Mesothelial cell of epicardium (in vitro differentiated cells): ENCODE measurements at regions not wholly inside any gene's neighbourhood (a gene's known extent, or its start where the extent isn't known, plus 50 kb on each side); places are given as distances from the start of the nearest gene placed in this dataset.

Experiments
- DNase-seq, 2 experiments: peaks; one replicate each; pipeline ENCODE4 v3.0.0; 2021; ENCODE audit warnings: low spot score in 2 of 2; ENCODE audit not compliant: unreplicated experiment in 2 of 2
- H3K27ac Mint-ChIP-seq: 2 replicates; pipeline ENCODE4 v1.8.0; 2021; ENCODE audit warnings: mixed read lengths
- H3K27me3 Mint-ChIP-seq: 2 replicates; pipeline ENCODE4 v1.8.0; 2021; ENCODE audit warnings: low read depth, mixed read lengths
- H3K36me3 Mint-ChIP-seq: 2 replicates; pipeline ENCODE4 v1.8.0; 2021; ENCODE audit warnings: mixed read lengths
- H3K4me1 Mint-ChIP-seq: 2 replicates; pipeline ENCODE4 v1.8.0; 2021; ENCODE audit warnings: mixed read lengths
- H3K4me3 Mint-ChIP-seq: 2 replicates; pipeline ENCODE4 v1.8.0; 2021; ENCODE audit warnings: mild to moderate bottlenecking, moderate library complexity, mixed read lengths
- H3K9me3 Mint-ChIP-seq: 2 replicates; pipeline ENCODE4 v1.8.0; 2021; ENCODE audit warnings: mixed read lengths
- TF ChIP-seq, protein P1 (sequence below): fragments of 200-600 bp; sonication (generic); IDR thresholded peaks from one replicate; pipeline ENCODE4 v1.5.0; 2021; ENCODE audit warnings: antibody characterized with exemption; ENCODE audit not compliant: unreplicated experiment

DNA sequence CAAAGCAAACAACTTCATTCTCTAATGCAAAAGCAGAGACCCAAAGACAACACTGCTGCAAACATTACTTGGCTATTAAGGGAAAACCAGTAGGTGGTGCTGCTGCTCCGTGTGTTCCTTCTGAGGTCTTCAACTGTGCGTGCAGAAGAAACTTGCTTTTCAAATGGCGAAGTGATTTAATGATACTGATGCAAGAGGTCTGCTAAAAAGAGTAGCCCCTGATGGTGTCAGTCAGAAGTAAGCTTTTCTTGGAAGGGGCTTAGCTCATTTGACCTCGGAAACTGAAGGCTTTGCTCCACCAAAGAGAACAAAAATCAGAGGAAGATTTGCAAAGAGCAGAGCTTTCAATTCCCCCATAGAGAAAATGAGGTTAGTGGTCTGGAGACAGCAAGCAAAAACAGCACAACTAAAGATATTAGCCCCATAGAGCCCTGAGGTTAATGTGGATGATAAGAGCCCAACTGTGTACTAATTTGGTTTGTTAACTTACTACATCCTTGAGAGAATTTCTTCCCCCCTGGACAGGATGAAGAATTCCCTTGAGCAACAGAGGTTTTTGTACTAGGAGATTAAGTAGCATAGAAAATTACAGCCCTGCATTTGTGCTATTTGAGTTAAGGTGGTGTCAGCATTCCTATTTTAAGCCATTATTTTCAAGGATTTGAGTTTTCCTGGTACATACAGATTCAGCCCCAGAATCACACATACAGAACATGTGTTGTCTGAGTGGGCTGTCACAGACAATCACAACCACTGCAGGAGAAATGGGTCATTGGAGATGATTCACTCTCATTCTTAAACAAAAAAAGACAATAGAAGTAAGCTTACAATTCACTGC, 153.2 kb upstream of the C9orf72 start:
- DNase-seq = peak in 1 of 2 experiments; percentile 77
- TF ChIP-seq, protein P1, sequence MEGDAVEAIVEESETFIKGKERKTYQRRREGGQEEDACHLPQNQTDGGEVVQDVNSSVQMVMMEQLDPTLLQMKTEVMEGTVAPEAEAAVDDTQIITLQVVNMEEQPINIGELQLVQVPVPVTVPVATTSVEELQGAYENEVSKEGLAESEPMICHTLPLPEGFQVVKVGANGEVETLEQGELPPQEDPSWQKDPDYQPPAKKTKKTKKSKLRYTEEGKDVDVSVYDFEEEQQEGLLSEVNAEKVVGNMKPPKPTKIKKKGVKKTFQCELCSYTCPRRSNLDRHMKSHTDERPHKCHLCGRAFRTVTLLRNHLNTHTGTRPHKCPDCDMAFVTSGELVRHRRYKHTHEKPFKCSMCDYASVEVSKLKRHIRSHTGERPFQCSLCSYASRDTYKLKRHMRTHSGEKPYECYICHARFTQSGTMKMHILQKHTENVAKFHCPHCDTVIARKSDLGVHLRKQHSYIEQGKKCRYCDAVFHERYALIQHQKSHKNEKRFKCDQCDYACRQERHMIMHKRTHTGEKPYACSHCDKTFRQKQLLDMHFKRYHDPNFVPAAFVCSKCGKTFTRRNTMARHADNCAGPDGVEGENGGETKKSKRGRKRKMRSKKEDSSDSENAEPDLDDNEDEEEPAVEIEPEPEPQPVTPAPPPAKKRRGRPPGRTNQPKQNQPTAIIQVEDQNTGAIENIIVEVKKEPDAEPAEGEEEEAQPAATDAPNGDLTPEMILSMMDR = peak; percentile 75
- no peak overlapping the region for H3K27ac Mint-ChIP-seq
- no peaks in the 10 kb centered on the region for H3K9me3 Mint-ChIP-seq
- H3K36me3 Mint-ChIP-seq = no peaks in the 10 kb centered on the region
- peaks cover 12% of the 10 kb centered on the region for H3K4me1 Mint-ChIP-seq
- peaks cover 2% of the 10 kb centered on the region for H3K27me3 Mint-ChIP-seq
- H3K4me3 Mint-ChIP-seq = peak overlapping the region; percentile 44

DNA sequence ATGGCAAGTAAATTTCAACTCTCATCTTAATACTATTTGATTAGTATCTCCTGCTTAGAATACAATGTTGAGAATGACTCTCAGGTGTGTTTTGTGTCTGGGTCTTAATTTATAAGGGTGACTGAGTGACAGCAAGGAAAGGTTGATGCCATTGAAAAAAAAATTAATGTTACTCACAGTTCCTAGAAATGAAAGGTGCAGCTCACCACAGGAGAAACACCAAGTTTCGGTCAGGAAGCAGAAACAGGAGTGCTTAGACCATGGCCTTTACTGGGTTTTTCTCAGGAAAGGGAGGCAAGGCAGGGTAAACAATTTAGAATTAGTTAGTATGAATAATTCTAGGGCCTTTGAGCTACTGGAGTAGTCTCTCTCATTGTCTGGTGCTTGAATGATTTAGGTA, 159.2 kb upstream of the C9orf72 start:
- no peak for DNase-seq
- peaks cover 26% of the 10 kb centered on the region for H3K9me3 Mint-ChIP-seq
- H3K27me3 Mint-ChIP-seq = peaks cover 2% of the 10 kb centered on the region
- H3K4me3 Mint-ChIP-seq = no peak overlapping the region
- H3K27ac Mint-ChIP-seq = no peak overlapping the region
- no peaks in the 10 kb centered on the region for H3K36me3 Mint-ChIP-seq
- TF ChIP-seq, protein P1 = no peak
- no peaks in the 10 kb centered on the region for H3K4me1 Mint-ChIP-seq

DNA sequence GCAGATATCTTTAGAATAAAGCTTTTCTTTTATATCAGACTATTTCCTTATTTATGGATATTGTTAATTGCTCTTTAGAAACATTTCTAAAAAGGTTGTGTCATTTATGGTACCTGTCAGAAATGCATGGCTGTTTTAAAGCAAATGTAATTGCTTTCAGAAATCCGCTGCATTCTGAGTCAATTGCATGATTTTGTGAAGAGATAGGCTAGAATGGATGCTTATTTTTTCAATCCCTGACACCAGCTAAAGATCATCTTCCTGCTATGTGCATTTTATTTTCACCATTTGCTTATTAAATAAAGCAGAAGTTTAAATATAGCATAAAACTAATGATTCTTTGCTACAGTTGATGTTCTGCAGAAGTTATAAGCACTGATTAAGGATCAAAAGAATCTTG, 170.2 kb upstream of the C9orf72 start:
- Mint-ChIP-seq H3K27me3 (no peaks in the 10 kb centered on the region), H3K4me3 (no peak overlapping the region), H3K36me3 (peaks cover 11% of the 10 kb centered on the region), H3K9me3 (peaks cover 21% of the 10 kb centered on the region), H3K4me1 (peaks cover 7% of the 10 kb centered on the region), H3K27ac (no peak overlapping the region)
- DNase-seq = no peak
- TF ChIP-seq, protein P1 = no peak

DNA sequence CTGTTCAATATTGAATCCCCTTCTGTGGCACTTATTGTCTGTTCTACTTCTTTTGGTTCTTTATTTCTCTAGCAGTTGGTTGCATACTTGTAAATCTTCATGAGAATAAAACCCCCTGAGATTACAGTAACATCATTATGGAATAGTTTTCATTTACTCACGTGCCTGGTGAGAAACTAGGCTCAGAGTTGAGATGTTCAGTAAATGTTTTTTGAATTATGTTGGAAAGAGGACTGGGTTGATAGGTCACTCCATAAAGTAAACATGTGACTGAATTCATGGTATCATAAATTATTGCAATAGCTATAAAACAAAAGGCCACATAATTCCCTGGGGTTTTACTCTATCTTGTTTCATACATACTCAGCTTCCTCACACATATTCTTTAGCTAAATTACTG, 174.2 kb upstream of the C9orf72 start:
- Mint-ChIP-seq H3K36me3 (no peaks in the 10 kb centered on the region), H3K27ac (no peak overlapping the region), H3K4me1 (peaks cover 7% of the 10 kb centered on the region), H3K4me3 (no peak overlapping the region), H3K27me3 (no peaks in the 10 kb centered on the region), H3K9me3 (no peaks in the 10 kb centered on the region)
- no peak for DNase-seq
- TF ChIP-seq, protein P1 = no peak

DNA sequence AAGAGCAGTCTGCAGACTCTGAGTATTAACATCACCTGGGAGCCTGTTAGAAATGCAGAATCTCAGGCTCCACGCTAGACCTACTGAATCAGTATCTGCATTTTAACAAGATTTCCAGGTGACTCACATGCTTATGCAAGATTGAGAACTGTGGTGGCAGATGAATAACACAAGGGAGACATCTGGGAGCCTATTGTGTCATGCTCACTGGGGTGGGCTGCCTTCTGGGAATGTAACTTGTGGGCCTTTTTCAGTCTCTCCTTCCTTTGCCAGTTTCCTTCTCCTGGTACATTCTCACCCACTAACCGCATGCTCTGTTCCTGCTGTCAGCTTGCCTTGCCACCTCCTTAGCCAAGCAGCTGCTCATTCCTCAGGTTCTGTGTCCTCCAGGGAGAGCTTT, 176.6 kb upstream of the C9orf72 start:
- no peak overlapping the region for H3K27ac Mint-ChIP-seq
- H3K9me3 Mint-ChIP-seq = no peaks in the 10 kb centered on the region
- no peak overlapping the region for H3K4me3 Mint-ChIP-seq
- DNase-seq = no peak
- peaks cover 2% of the 10 kb centered on the region for H3K4me1 Mint-ChIP-seq
- TF ChIP-seq, protein P1 = no peak
- no peaks in the 10 kb centered on the region for H3K27me3 Mint-ChIP-seq
- no peaks in the 10 kb centered on the region for H3K36me3 Mint-ChIP-seq

DNA sequence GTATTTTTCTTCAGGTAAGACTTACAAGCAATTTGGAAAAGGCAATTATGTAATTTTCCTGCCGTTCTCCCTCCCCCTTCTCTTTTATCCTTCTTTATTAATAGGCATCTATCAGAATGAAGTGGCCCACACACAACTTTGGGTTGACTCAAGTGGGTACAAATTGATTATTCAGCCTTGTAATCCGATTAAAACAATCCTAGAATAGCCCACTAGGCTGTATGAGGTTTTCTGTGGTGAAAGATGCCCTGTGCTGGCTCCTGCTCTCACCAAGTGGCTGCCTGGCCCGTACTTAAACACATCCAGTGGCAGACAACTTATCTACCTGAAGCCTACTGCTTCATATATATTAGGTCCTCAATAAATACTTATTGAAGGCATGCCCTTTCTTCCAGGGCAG, 177.3 kb upstream of the C9orf72 start:
- Mint-ChIP-seq H3K27ac (no peak overlapping the region), H3K27me3 (no peaks in the 10 kb centered on the region), H3K4me3 (no peak overlapping the region), H3K9me3 (no peaks in the 10 kb centered on the region), H3K4me1 (peaks cover 4% of the 10 kb centered on the region), H3K36me3 (no peaks in the 10 kb centered on the region)
- TF ChIP-seq, protein P1 = no peak
- no peak for DNase-seq
